HL-60 (cell line): ENCODE measurements at regions not wholly inside any gene's neighbourhood (a gene's known extent, or its start where the extent isn't known, plus 50 kb on each side); places are given as distances from the start of the nearest gene placed in this dataset.
A peak's percentile ranks its signal among the peaks of the same experiment; 100 is the strongest.
"Not testable (repeated sequence)": the region's sequence is repeated elsewhere in the genome, so short reads cannot be mapped to it uniquely, and the experiment has no call there.

ENCODE experiments used
- DNase-seq, 2 experiments: peaks; one replicate each; pipeline ENCODE4 v3.0.0-alpha.2; 2010 to 2020; ENCODE audit warnings: low read depth in 1 of 2, low spot score in 1 of 2
- H3K27ac ChIP-seq: fragments of 250-450 bp; sonication (Bioruptor Pico); replicated peaks from 2 replicates; pipeline ENCODE4 v1.5.1; 2020; ENCODE audit warnings: mild to moderate bottlenecking, moderate library complexity
- H3K27me3 ChIP-seq: fragments of 250-450 bp; sonication (Bioruptor Pico); 2 replicates; pipeline ENCODE4 v1.5.1; 2021; ENCODE audit warnings: mild to moderate bottlenecking, moderate library complexity; ENCODE audit not compliant: insufficient read depth, poor library complexity, severe bottlenecking
- H3K4me3 ChIP-seq: replicated peaks from 2 replicates; pipeline ENCODE4 v1.5.1; 2011; ENCODE audit warnings: mild to moderate bottlenecking, control low read depth, low read length; ENCODE audit not compliant: insufficient read depth
- GABPA ChIP-seq: IDR thresholded peaks from 2 replicates; pipeline ENCODE4 v1.6.1; 2012; ENCODE audit warnings: low read depth
- POLR2AphosphoS5 ChIP-seq: IDR thresholded peaks from 2 replicates; pipeline ENCODE4 v1.6.1; 2012; ENCODE audit warnings: low read depth
- SPI1 ChIP-seq: IDR thresholded peaks from 2 replicates; pipeline ENCODE4 v1.6.1; 2012; ENCODE audit warnings: low read depth, mild to moderate bottlenecking, borderline replicate concordance
- TF ChIP-seq, protein P1 (sequence below): IDR thresholded peaks from 2 replicates; pipeline ENCODE4 v1.6.1; 2012; ENCODE audit warnings: low read depth; ENCODE audit not compliant: insufficient replicate concordance
- TF ChIP-seq, protein P2 (sequence below): IDR thresholded peaks from one replicate; pipeline ENCODE4 v1.5.1; 2011; ENCODE audit warnings: low read length, control low read depth, inconsistent platforms; ENCODE audit not compliant: insufficient read depth

DNA sequence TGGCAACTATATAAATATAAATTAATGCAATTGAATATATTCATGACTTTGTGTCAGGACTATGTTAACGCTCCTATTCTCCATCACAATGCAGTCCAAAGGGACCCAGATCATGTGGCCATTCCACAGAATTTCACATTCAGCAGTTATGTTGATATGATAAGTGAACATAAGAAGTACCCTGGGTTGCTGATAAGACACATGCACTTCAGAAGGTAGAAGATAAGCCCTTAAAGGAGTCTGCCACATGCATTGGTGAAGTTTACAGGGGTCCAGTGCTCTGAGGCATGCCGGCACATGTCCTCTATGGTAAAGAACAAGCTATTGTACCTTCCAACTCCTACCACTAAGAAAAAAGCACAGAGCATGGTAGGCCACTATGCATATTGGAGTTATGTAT lies 76.4 kb downstream of the PHAX start:
- no peaks in the 10 kb centered on the region for H3K27me3 ChIP-seq
- H3K4me3 ChIP-seq: no peak overlapping the region
- no peak overlapping the region for H3K27ac ChIP-seq
- TF ChIP-seq SPI1: no peak
- TF ChIP-seq, protein P1, sequence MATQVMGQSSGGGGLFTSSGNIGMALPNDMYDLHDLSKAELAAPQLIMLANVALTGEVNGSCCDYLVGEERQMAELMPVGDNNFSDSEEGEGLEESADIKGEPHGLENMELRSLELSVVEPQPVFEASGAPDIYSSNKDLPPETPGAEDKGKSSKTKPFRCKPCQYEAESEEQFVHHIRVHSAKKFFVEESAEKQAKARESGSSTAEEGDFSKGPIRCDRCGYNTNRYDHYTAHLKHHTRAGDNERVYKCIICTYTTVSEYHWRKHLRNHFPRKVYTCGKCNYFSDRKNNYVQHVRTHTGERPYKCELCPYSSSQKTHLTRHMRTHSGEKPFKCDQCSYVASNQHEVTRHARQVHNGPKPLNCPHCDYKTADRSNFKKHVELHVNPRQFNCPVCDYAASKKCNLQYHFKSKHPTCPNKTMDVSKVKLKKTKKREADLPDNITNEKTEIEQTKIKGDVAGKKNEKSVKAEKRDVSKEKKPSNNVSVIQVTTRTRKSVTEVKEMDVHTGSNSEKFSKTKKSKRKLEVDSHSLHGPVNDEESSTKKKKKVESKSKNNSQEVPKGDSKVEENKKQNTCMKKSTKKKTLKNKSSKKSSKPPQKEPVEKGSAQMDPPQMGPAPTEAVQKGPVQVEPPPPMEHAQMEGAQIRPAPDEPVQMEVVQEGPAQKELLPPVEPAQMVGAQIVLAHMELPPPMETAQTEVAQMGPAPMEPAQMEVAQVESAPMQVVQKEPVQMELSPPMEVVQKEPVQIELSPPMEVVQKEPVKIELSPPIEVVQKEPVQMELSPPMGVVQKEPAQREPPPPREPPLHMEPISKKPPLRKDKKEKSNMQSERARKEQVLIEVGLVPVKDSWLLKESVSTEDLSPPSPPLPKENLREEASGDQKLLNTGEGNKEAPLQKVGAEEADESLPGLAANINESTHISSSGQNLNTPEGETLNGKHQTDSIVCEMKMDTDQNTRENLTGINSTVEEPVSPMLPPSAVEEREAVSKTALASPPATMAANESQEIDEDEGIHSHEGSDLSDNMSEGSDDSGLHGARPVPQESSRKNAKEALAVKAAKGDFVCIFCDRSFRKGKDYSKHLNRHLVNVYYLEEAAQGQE: no peak
- no peak for TF ChIP-seq POLR2AphosphoS5
- TF ChIP-seq, protein P2, sequence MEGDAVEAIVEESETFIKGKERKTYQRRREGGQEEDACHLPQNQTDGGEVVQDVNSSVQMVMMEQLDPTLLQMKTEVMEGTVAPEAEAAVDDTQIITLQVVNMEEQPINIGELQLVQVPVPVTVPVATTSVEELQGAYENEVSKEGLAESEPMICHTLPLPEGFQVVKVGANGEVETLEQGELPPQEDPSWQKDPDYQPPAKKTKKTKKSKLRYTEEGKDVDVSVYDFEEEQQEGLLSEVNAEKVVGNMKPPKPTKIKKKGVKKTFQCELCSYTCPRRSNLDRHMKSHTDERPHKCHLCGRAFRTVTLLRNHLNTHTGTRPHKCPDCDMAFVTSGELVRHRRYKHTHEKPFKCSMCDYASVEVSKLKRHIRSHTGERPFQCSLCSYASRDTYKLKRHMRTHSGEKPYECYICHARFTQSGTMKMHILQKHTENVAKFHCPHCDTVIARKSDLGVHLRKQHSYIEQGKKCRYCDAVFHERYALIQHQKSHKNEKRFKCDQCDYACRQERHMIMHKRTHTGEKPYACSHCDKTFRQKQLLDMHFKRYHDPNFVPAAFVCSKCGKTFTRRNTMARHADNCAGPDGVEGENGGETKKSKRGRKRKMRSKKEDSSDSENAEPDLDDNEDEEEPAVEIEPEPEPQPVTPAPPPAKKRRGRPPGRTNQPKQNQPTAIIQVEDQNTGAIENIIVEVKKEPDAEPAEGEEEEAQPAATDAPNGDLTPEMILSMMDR: no peak
- TF ChIP-seq GABPA: no peak
- no peak for DNase-seq

DNA sequence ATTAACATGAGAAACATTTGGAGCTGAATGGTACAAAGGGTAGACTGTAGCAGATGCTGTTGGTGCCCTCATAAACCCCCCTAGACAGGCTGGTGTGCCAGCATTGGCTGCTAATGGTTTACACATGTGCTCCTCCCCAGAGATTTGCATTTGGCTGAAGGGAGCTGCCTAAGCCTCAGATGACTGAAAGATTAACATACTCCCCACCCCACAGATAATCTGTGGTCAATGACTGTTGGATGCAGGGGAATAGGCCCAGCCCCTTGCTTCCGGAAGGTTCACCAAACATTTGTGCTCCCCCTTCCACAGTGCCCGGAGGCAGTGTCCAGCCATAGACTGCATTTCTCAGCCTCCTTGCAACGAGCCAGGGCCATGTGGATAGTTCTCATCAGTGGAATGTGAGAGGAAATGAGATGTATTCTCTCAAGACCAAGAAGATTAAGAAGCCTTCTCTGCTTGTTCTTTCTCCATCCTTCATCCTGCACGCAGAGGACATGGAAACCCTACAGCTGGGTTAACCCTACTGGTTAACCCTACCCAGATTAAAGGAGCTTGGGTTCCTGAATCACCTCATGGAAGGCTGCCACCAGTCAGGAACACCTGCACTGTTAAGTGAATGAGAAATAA lies 79.6 kb downstream of the PHAX start:
- TF ChIP-seq, protein P2: no peak
- TF ChIP-seq, protein P1: no peak
- TF ChIP-seq SPI1: no peak
- no peak for TF ChIP-seq POLR2AphosphoS5
- no peak for TF ChIP-seq GABPA
- no peak overlapping the region for H3K4me3 ChIP-seq
- DNase-seq: peak in 1 of 2 experiments; percentile 75
- no peaks in the 10 kb centered on the region for H3K27me3 ChIP-seq
- H3K27ac ChIP-seq: peak overlapping the region; percentile 65

DNA sequence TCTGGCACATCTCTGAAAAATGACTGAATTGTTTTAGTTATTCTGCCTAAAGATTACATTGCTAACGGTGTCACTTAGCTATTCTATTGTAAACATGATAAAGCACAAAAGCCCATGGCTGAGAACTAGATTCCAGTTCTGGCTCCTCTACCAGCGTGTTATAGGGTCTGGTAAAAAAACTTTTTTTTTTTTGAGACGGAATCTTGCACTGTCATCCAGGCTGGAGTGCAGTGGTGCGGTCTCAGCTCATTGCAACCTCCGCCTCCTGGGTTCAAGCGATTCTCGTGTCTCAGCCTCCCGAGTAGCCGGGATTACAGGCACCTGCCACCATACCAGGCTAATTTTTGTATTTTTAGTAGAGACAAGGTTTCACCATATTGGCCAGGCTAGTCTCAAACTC lies 80.6 kb downstream of the PHAX start:
- H3K27me3 ChIP-seq, H3K4me3 ChIP-seq, DNase-seq: not testable (repeated sequence)
- peak overlapping the region; percentile 65 for H3K27ac ChIP-seq

DNA sequence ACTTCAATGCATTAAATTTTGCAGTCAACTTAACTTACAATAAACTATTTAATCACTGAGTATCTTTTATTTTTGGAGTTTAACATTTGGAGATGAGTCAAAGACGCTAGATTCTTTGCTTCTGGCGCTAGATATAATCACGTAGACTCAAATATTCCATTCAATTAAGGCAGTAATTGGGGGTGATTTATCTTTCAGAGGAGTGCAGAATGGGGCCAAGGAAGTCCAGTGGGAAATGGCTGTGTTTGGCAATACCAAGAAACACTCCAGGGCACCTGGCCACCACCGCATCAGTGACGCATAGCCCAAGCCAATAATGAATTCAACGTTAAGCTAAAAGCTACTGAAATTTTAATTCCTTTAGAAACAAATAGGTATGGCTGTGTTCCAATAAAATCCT lies 81.2 kb downstream of the PHAX start:
- TF ChIP-seq, protein P2: no peak
- TF ChIP-seq SPI1: no peak
- H3K27me3 ChIP-seq: no peaks in the 10 kb centered on the region
- no peak for DNase-seq
- no peak overlapping the region for H3K27ac ChIP-seq
- no peak overlapping the region for H3K4me3 ChIP-seq
